Neural crest cell (in vitro differentiated cells): ENCODE measurements at regions not wholly inside any gene's neighbourhood (a gene's known extent, or its start where the extent isn't known, plus 50 kb on each side); places are given as distances from the start of the nearest gene placed in this dataset.
"Not testable (repeated sequence)": the region's sequence is repeated elsewhere in the genome, so short reads cannot be mapped to it uniquely, and the experiment has no call there.

Experiments used
- DNase-seq: peaks from one replicate; pipeline ENCODE4 v3.0.0; 2021; ENCODE audit warnings: low read depth, mixed read lengths, low spot score
- H3K27ac Mint-ChIP-seq: one replicate; pipeline ENCODE4 v1.8.0; 2021; ENCODE audit warnings: mild to moderate bottlenecking, mixed read lengths; ENCODE audit not compliant: unreplicated experiment
- H3K27me3 Mint-ChIP-seq: 2 replicates; pipeline ENCODE4 v1.8.0; 2021; ENCODE audit warnings: low read depth, mild to moderate bottlenecking, mixed read lengths
- H3K36me3 Mint-ChIP-seq: 2 replicates; pipeline ENCODE4 v1.8.0; 2021; ENCODE audit warnings: low read depth, mild to moderate bottlenecking, mixed read lengths
- H3K4me1 Mint-ChIP-seq: 2 replicates; pipeline ENCODE4 v1.8.0; 2021; ENCODE audit warnings: mixed read lengths
- H3K4me3 Mint-ChIP-seq: one replicate; pipeline ENCODE4 v1.8.0; 2021; ENCODE audit warnings: mild to moderate bottlenecking, mixed read lengths
- H3K9me3 Mint-ChIP-seq: 2 replicates; pipeline ENCODE4 v1.8.0; 2021; ENCODE audit warnings: mixed read lengths
- CTCF ChIP-seq: fragments of 200-600 bp; sonication (generic); conservative IDR thresholded peaks from 2 replicates; pipeline ENCODE4 v1.5.0; 2021; ENCODE audit warnings: antibody characterized with exemption, mild to moderate bottlenecking

GRCh38 chr10:95137990-95138625, 55.9 kb upstream of the ACSM6 start:
- not testable (repeated sequence) for H3K27me3 Mint-ChIP-seq, H3K4me3 Mint-ChIP-seq, DNase-seq, H3K4me1 Mint-ChIP-seq
- Mint-ChIP-seq H3K9me3 (peaks cover 15% of the 10 kb centered on the region), H3K27ac (peak overlapping the region; percentile 5), H3K36me3 (peaks cover 53% of the 10 kb centered on the region)

GRCh38 chr10:95134490-95134889, 59.5 kb upstream of the ACSM6 start:
- Mint-ChIP-seq H3K9me3 (peaks cover 7% of the 10 kb centered on the region), H3K4me1 (no peaks in the 10 kb centered on the region), H3K36me3 (peaks cover 50% of the 10 kb centered on the region), H3K27ac (no peak overlapping the region), H3K27me3 (no peaks in the 10 kb centered on the region), H3K4me3 (no peak overlapping the region)
- TF ChIP-seq CTCF, result no peak
- no peak for DNase-seq

- Mint-ChIP-seq H3K9me3 (peaks cover 7% of the 10 kb centered on the region), H3K27me3 (no peaks in the 10 kb centered on the region), H3K27ac (no peak overlapping the region), H3K4me3 (no peak overlapping the region), H3K4me1 (no peaks in the 10 kb centered on the region), H3K36me3 (peaks cover 53% of the 10 kb centered on the region)
- TF ChIP-seq CTCF, result no peak
- DNase-seq, result no peak
Measured at GRCh38 chr10:95133997-95134396, 60.0 kb upstream of the ACSM6 start.

GRCh38 chr10:95133016-95133752, 60.9 kb upstream of the ACSM6 start:
- Mint-ChIP-seq H3K27me3 (no peaks in the 10 kb centered on the region), H3K36me3 (peaks cover 51% of the 10 kb centered on the region), H3K4me1 (no peaks in the 10 kb centered on the region), H3K4me3 (no peak overlapping the region), H3K27ac (no peak overlapping the region), H3K9me3 (peaks cover 7% of the 10 kb centered on the region)
- peak; percentile 83 for TF ChIP-seq CTCF
- DNase-seq, result peak; percentile 81

- peaks cover 45% of the 10 kb centered on the region for H3K36me3 Mint-ChIP-seq
- not testable (repeated sequence) for DNase-seq, H3K4me3 Mint-ChIP-seq, H3K27me3 Mint-ChIP-seq, H3K9me3 Mint-ChIP-seq, H3K4me1 Mint-ChIP-seq, H3K27ac Mint-ChIP-seq
Measured at GRCh38 chr10:95130429-95130828, 61.1 kb upstream of the CYP2C8 start.

GRCh38 chr10:95125582-95125981, 56.3 kb upstream of the CYP2C8 start:
- no peak overlapping the region for H3K27ac Mint-ChIP-seq
- H3K4me3 Mint-ChIP-seq, result no peak overlapping the region
- H3K27me3 Mint-ChIP-seq, result no peaks in the 10 kb centered on the region
- H3K36me3 Mint-ChIP-seq, result peaks cover 39% of the 10 kb centered on the region
- no peak for TF ChIP-seq CTCF
- peaks cover 8% of the 10 kb centered on the region for H3K9me3 Mint-ChIP-seq
- H3K4me1 Mint-ChIP-seq, result no peaks in the 10 kb centered on the region
- DNase-seq, result no peak
